DMS 273 treated with DMSO at 0.1 percent for 48 hours (cell line): ENCODE measurements at regions not wholly inside any gene's neighbourhood (a gene's known extent, or its start where the extent isn't known, plus 50 kb on each side); places are given as distances from the start of the nearest gene placed in this dataset.
"Not testable (repeated sequence)": the region's sequence is repeated elsewhere in the genome, so short reads cannot be mapped to it uniquely, and the experiment has no call there.

Experiments used
- DNase-seq: peaks from one replicate; lab custom pipeline; 2025; lab: John Stamatoyannopoulos, UW

- not testable (repeated sequence) for DNase-seq
These were observed 243.3 kb upstream of the MKLN1 start for GRCh38 chr7:131084336-131084735.

DNA sequence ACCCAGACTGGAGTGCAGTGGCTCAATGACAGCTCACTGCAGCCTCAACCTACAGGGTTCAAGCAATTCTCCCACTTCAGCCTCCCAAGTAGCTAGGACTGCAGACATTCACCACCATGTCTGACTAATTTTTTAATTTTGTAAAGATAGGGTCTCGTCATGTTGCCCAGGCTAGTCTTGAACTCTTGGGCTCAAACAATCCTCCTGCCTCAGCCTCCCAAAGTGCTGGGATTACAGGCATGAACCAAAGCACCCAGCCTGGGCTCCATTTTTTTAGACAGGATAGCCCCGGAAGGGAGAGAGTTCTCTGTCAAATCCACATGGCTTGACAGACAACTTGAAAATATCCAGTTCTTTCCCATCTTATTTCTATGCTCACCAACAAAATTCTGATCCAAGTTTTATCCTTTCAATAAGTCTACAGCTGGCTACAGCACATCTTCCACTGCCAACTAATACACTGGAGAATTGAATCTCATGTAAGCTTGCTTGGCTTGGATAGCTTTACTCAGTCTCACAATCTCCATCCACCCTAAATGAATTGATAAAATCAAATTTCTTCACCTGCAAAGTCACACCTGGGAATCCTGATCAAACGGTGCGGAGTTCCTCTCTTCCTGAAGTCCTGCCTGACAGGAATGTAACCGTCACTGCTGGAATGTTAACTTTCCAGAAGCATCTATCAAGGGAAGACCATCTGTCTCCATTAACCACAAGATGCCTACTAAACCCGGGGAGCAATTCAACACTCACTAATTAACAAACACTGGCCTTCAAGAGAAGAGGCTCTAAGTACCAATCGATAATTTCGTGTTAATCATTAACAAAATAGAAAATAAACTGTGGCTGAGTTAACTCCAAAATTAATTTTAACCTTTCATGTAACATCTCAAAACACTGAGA lies 239.7 kb upstream of the MKLN1 start:
- no peak for DNase-seq

GRCh38 chr7:131090188-131090587 lies 237.5 kb upstream of the MKLN1 start:
- no peak for DNase-seq

DNA sequence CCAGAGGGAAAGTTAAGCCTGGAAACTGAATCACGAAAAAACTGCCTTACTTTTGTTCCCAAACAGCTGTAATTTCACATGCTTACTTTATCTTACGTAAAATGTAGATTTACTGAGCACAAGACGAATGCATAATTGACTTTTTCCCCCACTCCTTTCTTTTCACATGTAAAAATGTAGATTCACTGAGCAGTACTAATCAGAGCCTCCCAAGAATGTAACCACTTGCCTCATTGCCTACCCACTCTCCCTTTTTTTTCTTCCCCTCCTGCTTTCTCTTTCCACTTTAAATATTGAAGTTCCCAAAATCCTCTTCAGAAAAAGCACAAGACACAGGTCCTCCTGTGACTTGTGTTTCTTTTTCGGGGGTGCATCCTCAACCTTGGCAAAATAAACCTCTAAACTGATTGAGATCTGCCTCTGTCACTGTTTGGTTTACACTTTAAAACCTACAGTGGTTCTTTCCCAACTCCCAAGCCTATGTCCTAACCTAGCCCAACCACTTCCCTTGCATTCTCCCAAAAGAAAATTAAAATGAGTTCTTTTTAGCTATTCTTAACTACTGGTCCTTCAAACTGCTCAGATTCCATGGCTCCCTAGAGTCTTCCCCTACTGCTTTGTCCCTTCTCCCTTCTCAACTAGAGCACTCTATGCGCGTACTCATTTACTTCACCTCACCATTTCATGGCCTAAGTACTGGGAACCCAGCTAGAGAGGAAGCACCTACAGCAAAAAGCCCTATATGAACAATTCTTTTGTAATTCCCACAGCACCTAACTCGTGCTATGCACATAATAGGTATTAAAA lies 236.6 kb upstream of the MKLN1 start:
- no peak for DNase-seq

- no peak for DNase-seq
These were observed 233.0 kb upstream of the MKLN1 start for GRCh38 chr7:131094685-131095084.

- DNase-seq: no peak
These were observed 232.3 kb upstream of the MKLN1 start for GRCh38 chr7:131095346-131095745.

DNA sequence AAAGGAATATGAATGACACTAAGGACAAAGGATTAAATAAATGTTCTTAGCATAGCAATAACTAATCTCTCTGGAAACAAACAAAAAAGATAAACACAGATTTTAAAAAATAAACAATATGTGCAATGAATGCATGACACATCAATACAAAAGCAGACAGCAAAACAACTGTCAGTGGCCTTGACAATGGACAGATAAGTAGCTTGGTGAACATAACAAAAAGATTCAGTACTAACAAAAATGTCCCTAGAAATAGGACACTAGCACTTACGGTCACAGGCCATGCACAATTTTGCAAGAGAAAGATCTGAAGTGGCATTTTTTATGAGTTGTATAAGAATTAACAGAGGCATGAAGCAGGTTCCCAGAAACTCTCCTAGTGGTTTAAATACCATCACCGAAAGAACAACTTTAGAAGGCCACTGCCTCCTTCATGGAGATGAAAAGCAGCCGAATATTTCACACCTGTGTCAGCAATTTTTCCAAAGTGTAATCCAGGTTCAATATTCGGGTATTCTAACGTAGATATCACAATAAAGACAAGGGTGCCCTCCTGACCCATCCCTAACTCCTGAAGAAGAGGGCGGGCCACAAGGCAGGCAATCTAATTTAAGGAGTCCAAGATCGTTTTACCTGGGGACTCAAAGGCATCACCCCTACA lies 231.3 kb upstream of the MKLN1 start:
- no peak for DNase-seq

DNA sequence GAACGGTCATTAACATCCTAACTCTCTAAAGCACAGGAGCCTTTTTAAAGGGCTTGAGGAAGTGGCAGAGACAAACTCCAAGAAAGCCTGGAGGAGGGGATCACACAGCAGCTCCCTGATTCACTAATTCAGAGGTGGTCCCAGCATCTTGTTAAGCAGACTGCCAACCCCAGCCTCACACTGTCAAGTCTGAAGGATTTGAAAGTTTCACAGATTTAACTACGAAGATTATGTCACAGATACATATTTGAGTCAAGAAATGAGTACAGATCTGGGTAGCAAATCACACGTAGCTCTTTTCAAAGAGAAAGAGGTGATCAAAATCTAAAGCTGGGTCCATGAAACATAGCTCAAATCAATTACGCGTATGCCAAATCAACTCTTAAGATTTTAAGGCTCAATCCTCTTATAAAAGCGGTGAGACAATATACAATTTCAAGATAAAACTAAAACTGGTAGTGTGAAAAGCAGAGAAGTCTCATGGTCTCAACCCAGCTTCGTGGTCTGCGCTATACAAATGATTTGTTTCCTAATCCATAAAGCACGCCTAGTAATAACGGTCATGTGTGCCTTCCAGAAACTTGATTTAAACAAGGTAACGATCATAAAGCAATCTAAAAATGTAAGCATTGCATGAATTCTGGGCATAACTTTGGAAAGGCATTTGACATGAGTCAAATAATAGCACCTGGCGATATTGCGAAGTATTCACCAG lies 229.9 kb upstream of the MKLN1 start:
- no peak for DNase-seq

GRCh38 chr7:131098527-131098926 lies 229.1 kb upstream of the MKLN1 start:
- no peak for DNase-seq

DNA sequence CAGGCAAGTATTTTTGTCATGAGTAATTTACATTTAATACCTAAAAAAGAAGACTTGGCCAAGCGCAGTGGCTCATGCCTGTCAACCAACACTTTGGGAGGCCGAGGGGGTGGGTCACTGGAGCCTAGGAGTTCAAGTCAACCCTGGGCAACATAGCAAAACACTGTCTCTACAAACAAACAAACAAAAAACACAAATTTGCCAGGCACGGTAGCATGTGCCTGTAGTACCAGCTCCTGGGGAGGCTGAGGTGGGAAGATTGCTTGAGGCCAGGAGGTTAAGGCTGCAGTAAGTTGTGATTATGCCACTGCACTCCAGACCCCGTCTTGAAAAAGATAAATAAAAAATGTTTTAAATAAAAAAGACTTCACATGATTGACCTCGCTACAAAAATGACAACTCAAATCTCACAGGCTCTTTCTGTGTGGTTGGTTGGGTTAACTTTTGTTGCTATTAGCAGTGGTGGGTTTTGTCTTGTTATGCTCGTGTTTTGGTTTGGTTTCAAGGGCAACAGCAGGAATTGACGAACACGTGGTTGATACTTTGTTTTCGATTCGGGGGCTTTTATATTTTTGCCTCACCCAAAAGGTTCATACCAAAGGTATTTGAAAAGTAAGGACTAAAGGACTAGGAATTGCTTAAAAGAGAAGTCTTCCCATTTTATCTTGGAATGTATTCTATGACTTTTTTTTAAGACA lies 227.2 kb upstream of the MKLN1 start:
- DNase-seq: no peak

- DNase-seq: no peak
These were observed 223.7 kb upstream of the MKLN1 start for GRCh38 chr7:131103997-131104396.

DNA sequence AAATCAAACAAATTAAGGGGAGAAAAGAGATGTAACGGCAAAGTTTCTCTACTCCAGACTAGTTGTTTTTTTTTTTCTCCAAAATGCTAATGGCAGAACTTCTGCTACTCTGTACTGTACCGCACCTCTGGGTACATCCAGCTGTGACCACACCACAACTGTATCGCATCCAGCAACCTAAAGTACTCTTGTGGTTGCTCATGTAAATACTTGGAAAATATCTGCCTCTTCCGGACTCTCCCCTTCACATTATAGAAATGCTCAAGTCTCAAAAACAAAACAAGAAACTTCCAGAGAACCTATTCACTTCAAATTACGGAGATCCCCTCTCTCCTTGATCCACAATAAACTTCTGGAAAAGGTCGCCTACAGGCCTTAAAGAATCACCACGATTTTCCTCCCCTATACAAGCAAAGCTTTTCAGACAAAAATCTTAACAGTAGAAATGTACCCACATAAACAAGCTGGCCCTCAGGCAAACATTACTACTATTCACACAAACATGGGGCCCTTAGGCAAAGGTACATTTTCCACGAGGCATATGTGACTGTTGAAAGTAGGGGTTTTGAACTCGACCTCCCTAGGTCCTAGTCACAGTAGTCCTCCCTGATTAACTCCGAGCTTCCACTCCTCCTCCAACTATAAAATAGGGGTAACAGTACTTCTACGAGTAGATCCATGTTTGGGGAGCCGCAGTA lies 222.9 kb upstream of the MKLN1 start:
- DNase-seq: no peak

DNA sequence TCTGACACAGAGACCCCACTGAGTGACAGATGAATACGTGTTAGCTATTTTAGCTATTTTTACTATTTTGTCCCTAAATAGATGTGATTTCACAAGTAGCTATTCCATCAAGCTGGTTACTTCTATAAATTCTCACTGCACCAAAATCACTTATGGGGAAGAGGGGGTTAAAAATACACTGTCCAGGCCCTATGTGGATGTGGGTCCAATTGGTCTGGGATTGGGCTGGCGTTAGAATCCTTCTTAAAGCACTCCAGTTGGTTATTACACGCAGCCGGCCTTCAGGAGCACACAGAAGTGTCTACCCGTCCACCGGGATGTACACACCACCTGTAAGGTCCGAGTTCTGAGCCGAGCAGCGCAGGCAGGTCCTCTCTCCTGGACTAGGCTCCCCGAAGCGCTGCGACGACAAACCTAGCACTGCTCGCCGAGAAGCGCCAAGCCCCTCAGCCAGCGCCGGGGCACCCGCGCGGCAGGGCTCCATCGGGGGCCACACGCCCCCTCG lies 222.3 kb upstream of the MKLN1 start:
- no peak for DNase-seq

DNA sequence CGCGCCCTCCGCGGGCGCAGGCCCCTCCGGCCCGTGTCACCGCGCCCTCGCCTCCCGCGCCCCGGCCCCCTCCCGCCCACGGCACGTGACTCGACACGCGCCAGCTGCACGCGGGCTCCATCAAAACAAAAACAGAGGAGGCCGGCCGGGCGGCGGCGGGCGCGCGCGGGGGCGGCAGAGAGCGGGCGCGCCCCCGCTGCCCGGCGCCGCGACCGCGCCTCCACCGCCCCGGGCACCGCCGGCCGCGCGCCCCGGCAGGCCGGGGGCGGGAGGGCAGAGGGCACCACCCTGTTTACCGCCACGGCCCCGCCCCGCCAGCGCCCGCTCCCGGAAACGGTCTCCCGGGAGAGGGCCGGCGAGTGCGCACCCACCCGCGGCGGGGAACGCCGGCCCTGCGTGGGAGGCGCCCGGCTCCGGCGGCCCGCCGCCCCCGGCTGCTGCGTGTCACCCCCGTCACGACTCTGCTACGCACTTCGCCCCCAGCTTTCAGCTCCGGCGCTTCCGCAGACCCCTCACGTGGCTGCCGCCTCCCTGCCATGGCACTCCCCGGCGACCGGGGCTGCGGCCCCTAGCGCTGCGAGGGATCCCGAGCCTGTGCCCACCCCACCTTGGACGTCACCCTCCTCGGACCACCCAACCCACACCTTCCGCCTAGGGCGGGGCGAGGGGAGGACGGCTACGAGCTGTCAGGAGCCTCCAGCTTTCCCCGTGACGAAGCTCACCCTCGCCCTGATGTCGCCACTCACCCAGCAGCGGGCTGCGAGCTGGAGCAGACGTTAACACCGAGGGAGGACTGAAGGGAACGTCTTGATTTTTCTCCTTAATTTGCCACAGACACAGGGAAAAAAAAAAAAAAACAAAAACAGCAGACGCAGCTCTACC lies 221.6 kb upstream of the MKLN1 start:
- peak; percentile 68 for DNase-seq

- peak; percentile 31 for DNase-seq
These were observed 220.9 kb upstream of the MKLN1 start for GRCh38 chr7:131106681-131107336.

GRCh38 chr7:131107337-131108211 lies 220.1 kb upstream of the MKLN1 start:
- peak; percentile 57 for DNase-seq

DNA sequence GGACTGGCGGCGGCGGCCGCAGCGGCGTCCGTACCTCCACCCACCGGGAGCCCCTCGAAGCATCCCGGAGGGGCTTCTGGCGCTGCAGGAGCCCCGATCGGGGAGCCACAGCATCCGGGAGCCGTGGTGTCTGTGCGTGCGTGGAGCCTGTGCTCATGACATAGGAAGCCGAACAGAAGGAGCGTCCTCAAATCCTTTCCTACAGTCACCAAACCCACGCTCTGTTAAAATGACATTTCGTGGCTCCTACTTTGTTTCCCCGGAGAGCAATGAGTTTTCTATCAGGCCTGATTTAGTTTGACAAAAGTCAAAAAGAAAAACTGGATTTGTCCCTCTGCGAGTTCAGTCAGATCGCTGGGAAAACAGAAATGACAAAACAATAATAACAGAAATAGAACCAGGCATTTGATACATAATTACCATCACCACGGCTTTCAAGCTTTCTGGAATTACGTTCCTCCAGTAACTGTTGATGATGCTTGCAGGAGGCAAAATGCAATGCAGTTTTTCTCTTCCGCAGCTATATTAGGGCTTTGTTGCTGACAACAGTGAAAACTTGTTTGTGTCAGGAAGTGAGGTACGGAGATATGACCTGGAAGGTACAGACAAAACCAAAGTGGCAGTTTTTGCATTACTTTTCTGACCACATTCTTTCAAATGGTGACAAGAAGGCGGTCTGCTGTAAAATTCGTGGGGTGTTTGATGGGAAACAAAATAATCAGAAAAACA lies 219.3 kb upstream of the MKLN1 start:
- DNase-seq: no peak
